NB4 (cell line): ENCODE measurements at regions not wholly inside any gene's neighbourhood (a gene's known extent, or its start where the extent isn't known, plus 50 kb on each side); places are given as distances from the start of the nearest gene placed in this dataset.
"Not testable (repeated sequence)": the region's sequence is repeated elsewhere in the genome, so short reads cannot be mapped to it uniquely, and the experiment has no call there.

Source experiments
- DNase-seq: peaks from one replicate; pipeline ENCODE4 v3.0.0; 2010; ENCODE audit warnings: low read depth
- H3K4me3 ChIP-seq: one replicate; pipeline ENCODE4 v1.5.1; 2011; ENCODE audit warnings: mild to moderate bottlenecking, low read depth, low read length, moderate library complexity
- MYC ChIP-seq: IDR thresholded peaks from 2 replicates; pipeline ENCODE4 v1.6.1; 2011; ENCODE audit warnings: low read depth, low read length
- POLR2A ChIP-seq: IDR thresholded peaks from 2 replicates; pipeline ENCODE4 v1.6.1; 2011; ENCODE audit warnings: mild to moderate bottlenecking; ENCODE audit not compliant: insufficient read length; ENCODE audit errors: extremely low read depth
- TF ChIP-seq, protein P1 (sequence below): IDR thresholded peaks from 2 replicates; pipeline ENCODE4 v1.6.1; 2011; ENCODE audit warnings: low read depth, low read length
- TF ChIP-seq, protein P2 (sequence below): IDR thresholded peaks from one replicate; pipeline ENCODE4 v1.5.1; 2012; ENCODE audit warnings: low read depth, low read length

- TF ChIP-seq, protein P1, sequence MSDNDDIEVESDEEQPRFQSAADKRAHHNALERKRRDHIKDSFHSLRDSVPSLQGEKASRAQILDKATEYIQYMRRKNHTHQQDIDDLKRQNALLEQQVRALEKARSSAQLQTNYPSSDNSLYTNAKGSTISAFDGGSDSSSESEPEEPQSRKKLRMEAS = no peak
- TF ChIP-seq MYC = no peak
- TF ChIP-seq, protein P2, sequence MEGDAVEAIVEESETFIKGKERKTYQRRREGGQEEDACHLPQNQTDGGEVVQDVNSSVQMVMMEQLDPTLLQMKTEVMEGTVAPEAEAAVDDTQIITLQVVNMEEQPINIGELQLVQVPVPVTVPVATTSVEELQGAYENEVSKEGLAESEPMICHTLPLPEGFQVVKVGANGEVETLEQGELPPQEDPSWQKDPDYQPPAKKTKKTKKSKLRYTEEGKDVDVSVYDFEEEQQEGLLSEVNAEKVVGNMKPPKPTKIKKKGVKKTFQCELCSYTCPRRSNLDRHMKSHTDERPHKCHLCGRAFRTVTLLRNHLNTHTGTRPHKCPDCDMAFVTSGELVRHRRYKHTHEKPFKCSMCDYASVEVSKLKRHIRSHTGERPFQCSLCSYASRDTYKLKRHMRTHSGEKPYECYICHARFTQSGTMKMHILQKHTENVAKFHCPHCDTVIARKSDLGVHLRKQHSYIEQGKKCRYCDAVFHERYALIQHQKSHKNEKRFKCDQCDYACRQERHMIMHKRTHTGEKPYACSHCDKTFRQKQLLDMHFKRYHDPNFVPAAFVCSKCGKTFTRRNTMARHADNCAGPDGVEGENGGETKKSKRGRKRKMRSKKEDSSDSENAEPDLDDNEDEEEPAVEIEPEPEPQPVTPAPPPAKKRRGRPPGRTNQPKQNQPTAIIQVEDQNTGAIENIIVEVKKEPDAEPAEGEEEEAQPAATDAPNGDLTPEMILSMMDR = no peak
- TF ChIP-seq POLR2A = no peak
- DNase-seq = no peak
- no peak overlapping the region for H3K4me3 ChIP-seq
Measured at GRCh38 chr1:213507472-213508223, 456.6 kb downstream of the RPS6KC1 start.

DNA sequence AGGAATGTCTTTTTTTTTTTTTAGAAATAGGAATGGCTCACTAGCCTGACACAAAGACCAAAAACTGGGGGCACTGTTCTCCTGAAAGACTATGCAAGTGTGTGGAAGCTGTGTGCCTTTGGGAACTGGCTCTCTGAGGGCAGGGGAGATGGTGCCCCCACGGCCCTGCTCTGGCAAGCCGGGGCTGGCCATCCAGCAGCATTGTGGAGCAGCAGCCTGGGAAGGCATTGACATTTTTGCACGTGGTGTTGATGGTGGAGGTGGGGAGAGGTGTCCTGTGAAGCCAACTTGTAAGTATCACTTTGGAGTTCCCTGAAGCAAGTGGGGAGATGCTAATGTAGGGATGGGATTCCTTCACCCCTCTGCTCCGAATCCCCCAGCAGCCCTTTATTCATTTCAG lies 460.1 kb downstream of the RPS6KC1 start:
- H3K4me3 ChIP-seq = no peak overlapping the region
- TF ChIP-seq POLR2A = no peak
- no peak for TF ChIP-seq MYC
- TF ChIP-seq, protein P1 = no peak
- TF ChIP-seq, protein P2 = no peak
- no peak for DNase-seq

DNA sequence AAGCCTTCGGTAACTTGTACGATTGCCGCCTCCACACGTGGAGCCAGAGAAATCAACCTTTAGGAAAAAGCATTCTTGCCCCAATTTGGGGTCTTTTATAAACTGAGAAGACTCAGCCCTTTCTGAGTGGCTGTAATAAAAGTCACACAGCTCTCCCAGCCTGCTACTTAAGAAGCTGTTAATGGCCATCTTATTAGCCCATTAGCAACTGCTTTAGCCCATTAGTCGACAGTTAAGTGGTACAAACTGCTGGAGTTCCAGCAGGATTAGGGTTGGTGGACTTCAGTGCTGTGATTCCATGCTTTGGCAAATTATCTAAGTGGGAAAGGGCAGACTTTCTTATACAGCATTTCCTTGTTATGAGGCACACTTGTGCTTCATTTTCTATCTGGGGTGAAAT lies 461.3 kb downstream of the RPS6KC1 start:
- no peak overlapping the region for H3K4me3 ChIP-seq
- no peak for DNase-seq
- TF ChIP-seq, protein P1 = no peak
- TF ChIP-seq POLR2A (no peak), MYC (no peak)
- TF ChIP-seq, protein P2 = no peak

DNA sequence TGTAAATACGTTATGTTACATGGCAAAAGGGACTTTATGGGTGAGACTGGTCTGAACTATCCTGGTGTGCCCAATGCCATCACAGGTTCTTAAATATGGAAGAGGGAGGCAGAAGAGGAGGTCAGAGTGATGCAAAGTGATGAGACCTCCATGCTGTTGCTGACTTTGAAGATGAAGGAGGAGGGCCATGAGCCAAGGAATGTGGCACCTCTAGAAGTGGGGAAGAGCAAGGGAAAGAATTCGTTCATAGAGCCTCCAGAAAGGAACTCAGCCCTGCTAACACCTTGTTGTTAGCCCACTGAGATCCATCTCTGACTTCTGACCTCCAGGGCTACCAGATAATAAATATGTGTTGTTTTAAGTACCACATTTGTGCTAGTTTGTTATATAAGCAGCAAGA lies 462.0 kb downstream of the RPS6KC1 start:
- DNase-seq = no peak
- TF ChIP-seq POLR2A (no peak), MYC (no peak)
- TF ChIP-seq, protein P2 = no peak
- TF ChIP-seq, protein P1 = no peak
- H3K4me3 ChIP-seq = no peak overlapping the region

DNA sequence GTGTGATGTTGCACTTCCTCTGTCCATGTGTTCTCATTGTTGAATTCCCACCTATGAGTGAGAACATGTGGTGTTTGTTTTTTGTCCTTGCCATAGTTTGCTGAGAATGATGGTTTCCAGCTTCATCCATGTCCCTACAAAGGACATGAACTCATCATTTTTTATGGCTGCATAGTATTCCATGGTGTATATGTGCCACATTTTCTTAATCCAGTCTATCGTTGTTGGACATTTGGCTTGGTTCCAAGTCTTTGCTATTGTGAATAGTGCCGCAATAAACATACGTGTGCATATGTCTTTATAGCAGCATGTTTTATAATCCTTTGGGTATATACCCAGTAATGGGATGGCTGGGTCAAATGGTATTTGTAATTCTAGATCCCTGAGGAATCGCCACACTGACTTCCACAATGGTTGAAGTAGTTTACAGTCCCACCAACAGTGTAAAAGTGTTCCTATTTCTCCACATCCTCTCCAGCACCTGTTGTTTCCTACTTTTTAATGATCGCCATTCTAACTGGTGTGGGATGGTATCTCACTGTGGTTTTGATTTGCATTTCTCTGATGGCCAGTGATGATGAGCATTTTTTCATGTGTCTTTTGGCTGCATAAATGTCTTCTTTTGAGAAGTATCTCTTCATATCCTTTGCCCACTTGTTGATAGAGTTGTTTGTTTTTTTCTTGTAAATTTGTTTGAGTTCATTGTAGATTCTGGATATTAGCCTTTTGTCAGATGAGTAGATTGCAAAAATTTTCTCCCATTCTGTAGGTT lies 463.6 kb downstream of the RPS6KC1 start:
- H3K4me3 ChIP-seq, DNase-seq: not testable (repeated sequence)

GRCh38 chr1:213519098-213519497 lies 468.1 kb downstream of the RPS6KC1 start:
- H3K4me3 ChIP-seq = no peak overlapping the region
- DNase-seq = no peak
- TF ChIP-seq POLR2A (no peak), MYC (no peak)
- TF ChIP-seq, protein P2 = no peak
- TF ChIP-seq, protein P1 = no peak
